Superior temporal gyrus (tissue), 1 donor: ENCODE measurements at regions not wholly inside any gene's neighbourhood (a gene's known extent, or its start where the extent isn't known, plus 50 kb on each side); places are given as distances from the start of the nearest gene placed in this dataset.
A peak's percentile ranks its signal among the peaks of the same experiment; 100 is the strongest.

ENCODE experiments used
- DNase-seq: peaks from one replicate; pipeline ENCODE4 v3.0.0-alpha.2; 2016; ENCODE audit errors: extremely low spot score

GRCh38 chr5:74261866-74262265 lies 378.7 kb downstream of the ENC1 start:
- DNase-seq = no peak

GRCh38 chr5:74261421-74261820 lies 379.1 kb downstream of the ENC1 start:
- DNase-seq = no peak

- DNase-seq = no peak
Observed at GRCh38 chr5:74259572-74259971, 381.0 kb downstream of the ENC1 start.

GRCh38 chr5:74258314-74258665 lies 382.2 kb downstream of the ENC1 start:
- no peak for DNase-seq

GRCh38 chr5:74257645-74258313 lies 382.7 kb downstream of the ENC1 start:
- no peak for DNase-seq

- DNase-seq = no peak
Observed at GRCh38 chr5:74257060-74257527, 383.4 kb downstream of the ENC1 start.

GRCh38 chr5:74255692-74256392 lies 384.7 kb downstream of the ENC1 start:
- no peak for DNase-seq

- no peak for DNase-seq
Observed at GRCh38 chr5:74254257-74254656, 386.3 kb downstream of the ENC1 start.

GRCh38 chr5:74252044-74252443 lies 388.5 kb downstream of the ENC1 start:
- no peak for DNase-seq

- peak; percentile 34 for DNase-seq
Observed at GRCh38 chr5:74251141-74252035, 389.1 kb downstream of the ENC1 start.

- no peak for DNase-seq
Observed at GRCh38 chr5:74250304-74251102, 390.0 kb downstream of the ENC1 start.

- DNase-seq = no peak
Observed at GRCh38 chr5:74248576-74248975, 392.0 kb downstream of the ENC1 start.

GRCh38 chr5:74244406-74244805 lies 396.1 kb downstream of the ENC1 start:
- DNase-seq = no peak

GRCh38 chr5:74243634-74244033 lies 396.9 kb downstream of the ENC1 start:
- no peak for DNase-seq

GRCh38 chr5:74242516-74242915 lies 398.0 kb downstream of the ENC1 start:
- DNase-seq = no peak

GRCh38 chr5:74241751-74242140 lies 398.8 kb downstream of the ENC1 start:
- no peak for DNase-seq

- no peak for DNase-seq
Observed at GRCh38 chr5:74240783-74241750, 399.5 kb downstream of the ENC1 start.

- DNase-seq = no peak
Observed at GRCh38 chr5:74239261-74239660, 401.3 kb downstream of the ENC1 start.

GRCh38 chr5:74237571-74238145 lies 402.9 kb downstream of the ENC1 start:
- no peak for DNase-seq

GRCh38 chr5:74235552-74235951 lies 405.0 kb downstream of the ENC1 start:
- DNase-seq = no peak
